HG03575 (cell line): ENCODE measurements at regions not wholly inside any gene's neighbourhood (a gene's known extent, or its start where the extent isn't known, plus 50 kb on each side); places are given as distances from the start of the nearest gene placed in this dataset.

Experiments used
- ATAC-seq: cut with Tn5 transposase; IDR thresholded peaks from one replicate; pipeline ENCODE4 v1.9.1; 2021; ENCODE audit not compliant: unreplicated experiment, insufficient number of reproducible peaks, low FRiP score; ENCODE audit errors: extremely low read depth

- no peak for ATAC-seq
Observed at GRCh38 chr18:41444943-41445342, 510.1 kb upstream of the PIK3C3 start.

GRCh38 chr18:41436772-41437171, 518.3 kb upstream of the PIK3C3 start:
- ATAC-seq = no peak

- no peak for ATAC-seq
Observed at GRCh38 chr18:41418598-41418997, 536.4 kb upstream of the PIK3C3 start.

GRCh38 chr18:41416044-41416443, 539.0 kb upstream of the PIK3C3 start:
- ATAC-seq = no peak

- ATAC-seq = no peak
Observed at GRCh38 chr18:41410006-41410405, 545.0 kb upstream of the PIK3C3 start.

- no peak for ATAC-seq
Observed at GRCh38 chr18:41406834-41407233, 548.2 kb upstream of the PIK3C3 start.

- ATAC-seq = no peak
Observed at GRCh38 chr18:41396861-41397260, 558.2 kb upstream of the PIK3C3 start.

- ATAC-seq = no peak
Observed at GRCh38 chr18:41396211-41396610, 558.8 kb upstream of the PIK3C3 start.

- no peak for ATAC-seq
Observed at GRCh38 chr18:41395695-41396094, 559.3 kb upstream of the PIK3C3 start.

GRCh38 chr18:41391616-41392595, 563.1 kb upstream of the PIK3C3 start:
- no peak for ATAC-seq

GRCh38 chr18:41390309-41390708, 564.7 kb upstream of the PIK3C3 start:
- no peak for ATAC-seq

- no peak for ATAC-seq
Observed at GRCh38 chr18:41378598-41378997, 576.4 kb upstream of the PIK3C3 start.

GRCh38 chr18:41373612-41374011, 581.4 kb upstream of the PIK3C3 start:
- ATAC-seq = no peak

GRCh38 chr18:41372046-41372665, 582.9 kb upstream of the PIK3C3 start:
- ATAC-seq = no peak

- ATAC-seq = no peak
Observed at GRCh38 chr18:41371156-41372045, 583.6 kb upstream of the PIK3C3 start.

GRCh38 chr18:41370740-41371139, 584.3 kb upstream of the PIK3C3 start:
- ATAC-seq = no peak

- ATAC-seq = no peak
Observed at GRCh38 chr18:41357708-41358107, 597.3 kb upstream of the PIK3C3 start.

- ATAC-seq = no peak
Observed at GRCh38 chr18:41353777-41354528, 601.1 kb upstream of the PIK3C3 start.

GRCh38 chr18:41351430-41351829, 603.6 kb upstream of the PIK3C3 start:
- ATAC-seq = no peak
